ENCODE measurements at regions not wholly inside any gene's neighbourhood (a gene's known extent, or its start where the extent isn't known, plus 50 kb on each side); places are given as distances from the start of the nearest gene placed in this dataset.

- DNase-seq, result no peak
- Mint-ChIP-seq H3K9me3 (no peaks in the 10 kb centered on the region), H3K27me3 (no peaks in the 10 kb centered on the region), H3K4me1 (no peaks in the 10 kb centered on the region), H3K27ac (no peak overlapping the region), H3K4me3 (no peak overlapping the region), H3K36me3 (ENCODE audit: low read depth) (no peaks in the 10 kb centered on the region)
- ChIA-PET CTCF (no interaction called here), POLR2A (no interaction called here)
Observed at GRCh38 chr3:164096352-164096751, 981.9 kb downstream of the SI start.

- POLR2A ChIA-PET, result no interaction called here
- no peaks in the 10 kb centered on the region for H3K27me3 Mint-ChIP-seq
- peaks cover 2% of the 10 kb centered on the region for H3K9me3 Mint-ChIP-seq
- H3K4me1 Mint-ChIP-seq, result no peaks in the 10 kb centered on the region
- no peak overlapping the region for H3K27ac Mint-ChIP-seq
- CTCF ChIA-PET, result no interaction called here
- H3K36me3 Mint-ChIP-seq (ENCODE audit: low read depth), result no peaks in the 10 kb centered on the region
- DNase-seq, result no peak
- H3K4me3 Mint-ChIP-seq, result no peak overlapping the region
Observed at GRCh38 chr3:164095949-164096348, 982.3 kb downstream of the SI start.

GRCh38 chr3:164095279-164095678 lies 983.0 kb downstream of the SI start:
- no peak overlapping the region for H3K27ac Mint-ChIP-seq
- no peak for DNase-seq
- POLR2A ChIA-PET, result no interaction called here
- no peaks in the 10 kb centered on the region for H3K27me3 Mint-ChIP-seq
- H3K4me1 Mint-ChIP-seq, result no peaks in the 10 kb centered on the region
- CTCF ChIA-PET, result no interaction called here
- peaks cover 2% of the 10 kb centered on the region for H3K9me3 Mint-ChIP-seq
- H3K4me3 Mint-ChIP-seq, result no peak overlapping the region
- no peaks in the 10 kb centered on the region for H3K36me3 Mint-ChIP-seq (ENCODE audit: low read depth)

GRCh38 chr3:164094546-164094945 lies 983.8 kb downstream of the SI start:
- ChIA-PET CTCF (no interaction called here), POLR2A (no interaction called here)
- Mint-ChIP-seq H3K36me3 (ENCODE audit: low read depth) (no peaks in the 10 kb centered on the region), H3K27me3 (no peaks in the 10 kb centered on the region), H3K9me3 (peaks cover 2% of the 10 kb centered on the region), H3K4me1 (no peaks in the 10 kb centered on the region), H3K4me3 (no peak overlapping the region), H3K27ac (no peak overlapping the region)
- DNase-seq, result no peak

- Mint-ChIP-seq H3K4me1 (no peaks in the 10 kb centered on the region), H3K36me3 (ENCODE audit: low read depth) (no peaks in the 10 kb centered on the region), H3K27me3 (no peaks in the 10 kb centered on the region), H3K9me3 (peaks cover 7% of the 10 kb centered on the region), H3K27ac (no peak overlapping the region), H3K4me3 (no peak overlapping the region)
- CTCF ChIA-PET, result no interaction called here
- no peak for DNase-seq
- POLR2A ChIA-PET, result no interaction called here
Observed at GRCh38 chr3:164080208-164080607, 998.1 kb downstream of the SI start.

- Mint-ChIP-seq H3K27ac (no peak overlapping the region), H3K4me3 (no peak overlapping the region), H3K36me3 (ENCODE audit: low read depth) (no peaks in the 10 kb centered on the region), H3K9me3 (peaks cover 3% of the 10 kb centered on the region), H3K27me3 (no peaks in the 10 kb centered on the region), H3K4me1 (no peaks in the 10 kb centered on the region)
- CTCF ChIA-PET, result no interaction called here
- POLR2A ChIA-PET, result no interaction called here
- DNase-seq, result no peak
Observed at GRCh38 chr3:164064298-164064697, 1014.0 kb downstream of the SI start.

- ChIA-PET POLR2A (no interaction called here), CTCF (no interaction called here)
- DNase-seq, result no peak
- Mint-ChIP-seq H3K27me3 (no peaks in the 10 kb centered on the region), H3K36me3 (ENCODE audit: low read depth) (no peaks in the 10 kb centered on the region), H3K9me3 (peaks cover 7% of the 10 kb centered on the region), H3K4me1 (no peaks in the 10 kb centered on the region), H3K27ac (no peak overlapping the region), H3K4me3 (no peak overlapping the region)
Observed at GRCh38 chr3:164060923-164061322, 1017.4 kb downstream of the SI start.

- POLR2A ChIA-PET, result no interaction called here
- no peaks in the 10 kb centered on the region for H3K36me3 Mint-ChIP-seq (ENCODE audit: low read depth)
- CTCF ChIA-PET, result no interaction called here
- no peak overlapping the region for H3K4me3 Mint-ChIP-seq
- peaks cover 4% of the 10 kb centered on the region for H3K9me3 Mint-ChIP-seq
- H3K27ac Mint-ChIP-seq, result no peak overlapping the region
- no peak for DNase-seq
- H3K4me1 Mint-ChIP-seq, result no peaks in the 10 kb centered on the region
- H3K27me3 Mint-ChIP-seq, result no peaks in the 10 kb centered on the region
Observed at GRCh38 chr3:164049847-164050246, 1028.4 kb downstream of the SI start.

GRCh38 chr3:164048451-164048850 lies 1029.8 kb downstream of the SI start:
- H3K27me3 Mint-ChIP-seq, result no peaks in the 10 kb centered on the region
- H3K4me1 Mint-ChIP-seq, result no peaks in the 10 kb centered on the region
- ChIA-PET CTCF (no interaction called here), POLR2A (no interaction called here)
- H3K27ac Mint-ChIP-seq, result no peak overlapping the region
- no peak overlapping the region for H3K4me3 Mint-ChIP-seq
- no peaks in the 10 kb centered on the region for H3K36me3 Mint-ChIP-seq (ENCODE audit: low read depth)
- H3K9me3 Mint-ChIP-seq, result peaks cover 2% of the 10 kb centered on the region
- no peak for DNase-seq

- no peaks in the 10 kb centered on the region for H3K27me3 Mint-ChIP-seq
- peaks cover 2% of the 10 kb centered on the region for H3K9me3 Mint-ChIP-seq
- CTCF ChIA-PET, result no interaction called here
- H3K36me3 Mint-ChIP-seq (ENCODE audit: low read depth), result no peaks in the 10 kb centered on the region
- H3K4me1 Mint-ChIP-seq, result no peaks in the 10 kb centered on the region
- no peak overlapping the region for H3K4me3 Mint-ChIP-seq
- H3K27ac Mint-ChIP-seq, result no peak overlapping the region
- no peak for DNase-seq
- POLR2A ChIA-PET, result no interaction called here
Observed at GRCh38 chr3:164040991-164041390, 1037.3 kb downstream of the SI start.

GRCh38 chr3:164030194-164030593 lies 1048.1 kb downstream of the SI start:
- no peak for DNase-seq
- Mint-ChIP-seq H3K36me3 (ENCODE audit: low read depth) (no peaks in the 10 kb centered on the region), H3K9me3 (peaks cover 3% of the 10 kb centered on the region), H3K4me1 (no peaks in the 10 kb centered on the region), H3K27me3 (no peaks in the 10 kb centered on the region), H3K27ac (no peak overlapping the region), H3K4me3 (no peak overlapping the region)
- ChIA-PET POLR2A (no interaction called here), CTCF (no interaction called here)

- no peaks in the 10 kb centered on the region for H3K27me3 Mint-ChIP-seq
- no peak overlapping the region for H3K4me3 Mint-ChIP-seq
- H3K9me3 Mint-ChIP-seq, result peaks cover 9% of the 10 kb centered on the region
- DNase-seq, result no peak
- H3K36me3 Mint-ChIP-seq (ENCODE audit: low read depth), result no peaks in the 10 kb centered on the region
- no peaks in the 10 kb centered on the region for H3K4me1 Mint-ChIP-seq
- CTCF ChIA-PET, result no interaction called here
- POLR2A ChIA-PET, result no interaction called here
- no peak overlapping the region for H3K27ac Mint-ChIP-seq
Observed at GRCh38 chr3:164024786-164025185, 1053.5 kb downstream of the SI start.

GRCh38 chr3:164023480-164023879 lies 1054.8 kb downstream of the SI start:
- no peaks in the 10 kb centered on the region for H3K36me3 Mint-ChIP-seq (ENCODE audit: low read depth)
- no peaks in the 10 kb centered on the region for H3K27me3 Mint-ChIP-seq
- ChIA-PET POLR2A (no interaction called here), CTCF (no interaction called here)
- H3K9me3 Mint-ChIP-seq, result peaks cover 9% of the 10 kb centered on the region
- H3K27ac Mint-ChIP-seq, result no peak overlapping the region
- no peaks in the 10 kb centered on the region for H3K4me1 Mint-ChIP-seq
- no peak for DNase-seq
- H3K4me3 Mint-ChIP-seq, result no peak overlapping the region

- Mint-ChIP-seq H3K36me3 (ENCODE audit: low read depth) (no peaks in the 10 kb centered on the region), H3K9me3 (no peaks in the 10 kb centered on the region), H3K27me3 (no peaks in the 10 kb centered on the region), H3K27ac (no peak overlapping the region), H3K4me1 (no peaks in the 10 kb centered on the region), H3K4me3 (no peak overlapping the region)
- ChIA-PET CTCF (interaction anchor here (0.5 kb wide), 1 partner anchor 347 kb away, joined by 3 read pairs; no protein-coding TSS in a partner anchor), POLR2A (no interaction called here)
- no peak for DNase-seq
Observed at GRCh38 chr3:164018500-164018899, 1059.8 kb downstream of the SI start.

- Mint-ChIP-seq H3K27me3 (no peaks in the 10 kb centered on the region), H3K4me1 (no peaks in the 10 kb centered on the region), H3K36me3 (ENCODE audit: low read depth) (no peaks in the 10 kb centered on the region), H3K4me3 (no peak overlapping the region), H3K9me3 (peaks cover 4% of the 10 kb centered on the region), H3K27ac (no peak overlapping the region)
- POLR2A ChIA-PET, result no interaction called here
- CTCF ChIA-PET, result no interaction called here
- no peak for DNase-seq
Observed at GRCh38 chr3:164007765-164008164, 1070.5 kb downstream of the SI start.

All from activated CD4-positive, alpha-beta T cell treated with anti-CD3 and anti-CD28 coated beads, Interleukin-2, amount 10 ng/mL, durations not matched to agents 7 days and 5 days (primary cell).